ENCODE measurements at regions not wholly inside any gene's neighbourhood (a gene's known extent, or its start where the extent isn't known, plus 50 kb on each side); places are given as distances from the start of the nearest gene placed in this dataset.

- no peak for TF ChIP-seq CTCF (IDR thresholded peaks at IDR 0.05)
- TF ChIP-seq POLR2A (IDR thresholded peaks at IDR 0.05), result no peak
These were observed 135.0 kb upstream of the PRR16 start for GRCh38 chr5:120329095-120329494.
